Nephron progenitor cell (in vitro differentiated cells): ENCODE measurements at regions not wholly inside any gene's neighbourhood (a gene's known extent, or its start where the extent isn't known, plus 50 kb on each side); places are given as distances from the start of the nearest gene placed in this dataset.
"Not testable (repeated sequence)": the region's sequence is repeated elsewhere in the genome, so short reads cannot be mapped to it uniquely, and the experiment has no call there.

Source experiments
- DNase-seq: peaks from one replicate; pipeline ENCODE4 v3.0.0; 2021
- H3K27ac Mint-ChIP-seq: 2 replicates; pipeline ENCODE4 v1.8.0; 2021; ENCODE audit warnings: mild to moderate bottlenecking, moderate library complexity, mixed read lengths
- H3K27me3 Mint-ChIP-seq: 2 replicates; pipeline ENCODE4 v1.8.0; 2021; ENCODE audit warnings: mild to moderate bottlenecking, low read depth, mixed read lengths; ENCODE audit not compliant: poor library complexity
- H3K36me3 Mint-ChIP-seq: 2 replicates; pipeline ENCODE4 v1.8.0; 2021; ENCODE audit warnings: low read depth, mixed read lengths
- H3K4me1 Mint-ChIP-seq: 2 replicates; pipeline ENCODE4 v1.8.0; 2021; ENCODE audit warnings: mixed read lengths
- H3K4me3 Mint-ChIP-seq: 2 replicates; pipeline ENCODE4 v1.8.0; 2021; ENCODE audit warnings: mild to moderate bottlenecking, moderate library complexity, mixed read lengths
- H3K9me3 Mint-ChIP-seq: 2 replicates; pipeline ENCODE4 v1.8.0; 2021; ENCODE audit warnings: mild to moderate bottlenecking, moderate library complexity, mixed read lengths
- TF ChIP-seq, protein P1 (sequence below): fragments of 200-600 bp; sonication (generic); IDR thresholded peaks from 2 replicates; pipeline ENCODE4 v1.5.0; 2021; ENCODE audit warnings: antibody characterized with exemption

DNA sequence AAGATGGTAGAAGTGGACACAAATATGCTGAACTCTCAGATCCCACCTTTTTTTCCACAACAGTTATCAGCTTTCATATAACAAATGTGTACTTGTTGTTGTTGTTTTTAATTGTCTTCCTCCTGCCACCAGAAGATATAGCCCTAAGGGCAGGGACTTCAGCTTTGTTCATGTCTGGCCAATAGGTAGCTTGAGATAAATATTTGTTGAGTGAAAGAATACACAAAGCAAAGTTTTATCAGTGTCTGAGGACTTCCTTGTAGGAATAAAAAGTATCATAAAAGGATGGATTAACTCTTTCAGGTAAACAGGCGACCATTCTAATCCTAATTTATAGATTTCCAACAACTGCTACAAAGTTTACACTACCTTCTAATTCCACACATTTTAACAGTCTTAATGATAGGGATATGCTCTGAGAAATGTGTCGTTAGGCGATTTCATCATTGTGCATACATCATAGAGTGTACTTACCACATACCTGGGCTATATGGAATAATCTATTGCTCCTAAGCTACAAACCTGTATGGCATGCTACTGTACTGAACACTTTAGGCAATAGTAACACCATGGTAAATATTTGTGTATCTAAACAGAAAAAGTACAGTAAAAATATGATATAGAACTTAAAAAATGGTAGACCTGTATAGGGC is 186.1 kb downstream of the ATOH1 start:
- H3K4me1 Mint-ChIP-seq, result no peaks in the 10 kb centered on the region
- no peak overlapping the region for H3K4me3 Mint-ChIP-seq
- no peaks in the 10 kb centered on the region for H3K9me3 Mint-ChIP-seq
- no peaks in the 10 kb centered on the region for H3K36me3 Mint-ChIP-seq
- DNase-seq, result no peak
- TF ChIP-seq, protein P1, sequence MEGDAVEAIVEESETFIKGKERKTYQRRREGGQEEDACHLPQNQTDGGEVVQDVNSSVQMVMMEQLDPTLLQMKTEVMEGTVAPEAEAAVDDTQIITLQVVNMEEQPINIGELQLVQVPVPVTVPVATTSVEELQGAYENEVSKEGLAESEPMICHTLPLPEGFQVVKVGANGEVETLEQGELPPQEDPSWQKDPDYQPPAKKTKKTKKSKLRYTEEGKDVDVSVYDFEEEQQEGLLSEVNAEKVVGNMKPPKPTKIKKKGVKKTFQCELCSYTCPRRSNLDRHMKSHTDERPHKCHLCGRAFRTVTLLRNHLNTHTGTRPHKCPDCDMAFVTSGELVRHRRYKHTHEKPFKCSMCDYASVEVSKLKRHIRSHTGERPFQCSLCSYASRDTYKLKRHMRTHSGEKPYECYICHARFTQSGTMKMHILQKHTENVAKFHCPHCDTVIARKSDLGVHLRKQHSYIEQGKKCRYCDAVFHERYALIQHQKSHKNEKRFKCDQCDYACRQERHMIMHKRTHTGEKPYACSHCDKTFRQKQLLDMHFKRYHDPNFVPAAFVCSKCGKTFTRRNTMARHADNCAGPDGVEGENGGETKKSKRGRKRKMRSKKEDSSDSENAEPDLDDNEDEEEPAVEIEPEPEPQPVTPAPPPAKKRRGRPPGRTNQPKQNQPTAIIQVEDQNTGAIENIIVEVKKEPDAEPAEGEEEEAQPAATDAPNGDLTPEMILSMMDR, result no peak
- no peak overlapping the region for H3K27ac Mint-ChIP-seq
- no peaks in the 10 kb centered on the region for H3K27me3 Mint-ChIP-seq

DNA sequence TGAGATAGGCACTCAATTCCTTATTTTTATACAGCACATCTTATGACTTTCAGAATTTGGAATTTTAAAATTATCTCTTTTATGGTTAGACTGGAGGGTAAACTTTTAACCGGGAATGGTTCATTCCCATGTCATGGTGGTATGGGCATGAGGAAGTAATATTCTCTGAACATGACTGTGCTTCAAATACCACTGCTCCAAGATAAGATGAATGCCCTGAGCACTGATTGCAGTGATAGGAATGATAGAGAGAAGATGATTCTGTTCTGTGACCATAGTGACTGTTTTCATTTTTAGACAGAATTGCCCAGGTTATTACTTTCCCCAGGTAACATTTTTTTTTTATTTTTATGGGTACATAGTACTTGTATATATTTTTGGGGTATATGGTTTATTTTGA is 187.4 kb downstream of the ATOH1 start:
- Mint-ChIP-seq H3K4me3 (no peak overlapping the region), H3K36me3 (no peaks in the 10 kb centered on the region), H3K9me3 (no peaks in the 10 kb centered on the region), H3K4me1 (no peaks in the 10 kb centered on the region), H3K27me3 (no peaks in the 10 kb centered on the region), H3K27ac (no peak overlapping the region)
- TF ChIP-seq, protein P1, result no peak
- DNase-seq, result no peak

DNA sequence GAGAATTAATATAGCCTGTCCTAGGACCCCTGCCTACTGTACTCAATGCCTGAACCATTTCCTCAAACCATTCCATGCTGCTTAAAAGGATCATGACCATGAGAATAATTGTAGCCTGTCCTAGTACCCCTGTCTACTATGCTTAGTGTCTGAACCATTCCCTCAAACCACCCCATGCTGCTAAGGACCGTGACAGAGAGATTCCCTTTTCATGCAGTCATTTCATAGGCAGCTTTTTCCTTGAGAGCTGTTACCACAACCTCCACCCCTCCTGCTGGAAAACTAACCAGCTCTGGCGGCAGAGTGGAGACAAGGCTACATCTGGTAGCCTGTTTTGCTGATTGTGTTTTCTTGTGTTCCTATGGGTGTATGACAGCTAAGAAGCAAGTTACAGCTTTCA is 174.9 kb upstream of the SMARCAD1 start:
- Mint-ChIP-seq H3K27me3 (no peaks in the 10 kb centered on the region), H3K36me3 (no peaks in the 10 kb centered on the region), H3K4me1 (peaks cover 6% of the 10 kb centered on the region), H3K27ac (no peak overlapping the region), H3K4me3 (no peak overlapping the region), H3K9me3 (peaks cover 10% of the 10 kb centered on the region)
- TF ChIP-seq, protein P1, result no peak
- no peak for DNase-seq

DNA sequence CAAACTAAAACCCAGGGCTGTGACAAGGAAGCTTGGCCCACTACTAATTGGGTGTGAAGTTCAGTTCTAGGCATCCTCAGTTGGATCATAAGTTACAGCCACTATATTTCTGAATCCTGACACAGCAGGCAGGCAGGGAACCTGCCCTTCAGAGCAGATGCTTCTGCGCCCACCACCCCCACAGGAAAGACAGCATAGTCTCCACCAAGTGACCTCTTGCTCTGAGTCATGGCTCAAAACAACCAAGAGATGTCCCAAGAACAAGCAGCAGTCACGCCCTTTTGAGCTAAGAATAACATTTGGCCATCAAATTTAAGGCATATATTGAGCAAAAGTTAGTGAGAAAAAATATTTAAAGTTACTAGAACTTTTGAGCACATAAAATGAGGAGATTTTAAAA is 170.7 kb upstream of the SMARCAD1 start:
- Mint-ChIP-seq H3K9me3 (no peaks in the 10 kb centered on the region), H3K36me3 (no peaks in the 10 kb centered on the region), H3K4me1 (peaks cover 6% of the 10 kb centered on the region), H3K4me3 (no peak overlapping the region), H3K27me3 (no peaks in the 10 kb centered on the region), H3K27ac (peak overlapping the region; percentile 78)
- DNase-seq, result no peak
- TF ChIP-seq, protein P1, result no peak

DNA sequence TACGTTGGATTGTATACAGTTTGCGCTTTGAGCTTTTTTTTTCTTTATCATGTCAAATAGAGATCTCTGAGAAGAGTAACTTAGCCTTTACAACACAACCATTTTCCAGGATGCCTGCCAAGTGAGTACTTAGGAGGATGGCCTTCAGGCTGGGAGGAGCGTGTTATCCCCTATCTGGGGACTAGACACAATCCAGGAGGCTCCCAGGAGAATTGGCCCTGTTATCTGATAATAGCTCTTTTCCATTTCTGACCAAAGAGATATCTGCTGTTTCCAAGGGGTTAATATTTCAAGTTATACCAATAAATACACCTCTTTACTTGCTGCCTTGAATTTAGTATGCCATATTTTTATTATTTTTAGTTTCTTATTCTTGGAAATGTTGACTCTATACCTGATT is 169.5 kb upstream of the SMARCAD1 start:
- DNase-seq, result no peak
- Mint-ChIP-seq H3K27ac (no peak overlapping the region), H3K4me1 (peaks cover 6% of the 10 kb centered on the region), H3K36me3 (no peaks in the 10 kb centered on the region), H3K27me3 (no peaks in the 10 kb centered on the region), H3K4me3 (no peak overlapping the region), H3K9me3 (no peaks in the 10 kb centered on the region)
- TF ChIP-seq, protein P1, result no peak

DNA sequence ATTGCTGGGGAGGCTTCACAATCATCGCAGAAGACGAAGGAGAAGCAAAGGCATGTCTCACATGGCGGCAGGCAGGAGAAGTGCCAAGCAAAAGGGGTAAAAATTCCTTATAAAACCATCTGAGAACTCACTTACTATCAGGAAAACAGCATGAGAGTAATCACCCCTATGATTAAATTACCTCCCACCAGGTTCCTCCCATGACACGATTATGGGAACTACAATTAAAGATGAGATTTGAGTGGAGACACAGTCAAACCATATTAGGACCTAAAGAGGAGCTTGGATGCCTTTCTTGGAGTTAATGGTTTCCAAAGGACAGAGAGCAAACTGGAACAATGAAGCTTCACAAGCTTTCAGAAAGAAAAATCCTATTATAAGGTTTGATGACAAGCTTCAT is 168.4 kb upstream of the SMARCAD1 start:
- Mint-ChIP-seq H3K4me3 (no peak overlapping the region), H3K4me1 (peaks cover 6% of the 10 kb centered on the region), H3K9me3 (peaks cover 6% of the 10 kb centered on the region), H3K27me3 (no peaks in the 10 kb centered on the region), H3K36me3 (no peaks in the 10 kb centered on the region), H3K27ac (no peak overlapping the region)
- no peak for DNase-seq
- TF ChIP-seq, protein P1, result no peak

DNA sequence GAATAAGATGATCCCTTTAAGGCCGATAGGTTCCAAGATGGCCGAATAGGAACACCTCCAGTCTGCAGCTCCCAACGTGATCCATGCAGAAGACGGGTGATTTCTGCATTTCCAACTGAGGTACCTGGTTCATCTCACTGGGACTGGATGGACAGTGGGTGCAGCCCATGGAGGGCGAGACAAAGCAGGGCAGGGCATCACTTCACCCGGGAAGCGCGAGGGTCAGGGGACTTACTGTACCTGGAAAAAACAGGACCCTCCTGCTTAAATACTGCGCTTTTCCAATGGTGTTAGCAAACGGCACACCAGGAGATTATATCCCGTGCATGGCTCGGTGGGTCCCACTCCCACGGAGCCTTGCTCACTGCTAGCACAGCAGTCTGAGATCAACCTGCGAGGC is 163.2 kb upstream of the SMARCAD1 start:
- peaks cover 15% of the 10 kb centered on the region for H3K9me3 Mint-ChIP-seq
- not testable (repeated sequence) for H3K36me3 Mint-ChIP-seq, H3K27ac Mint-ChIP-seq, H3K27me3 Mint-ChIP-seq, H3K4me3 Mint-ChIP-seq, H3K4me1 Mint-ChIP-seq, DNase-seq
